ENCODE measurements at regions not wholly inside any gene's neighbourhood (a gene's known extent, or its start where the extent isn't known, plus 50 kb on each side); places are given as distances from the start of the nearest gene placed in this dataset.
A peak's percentile ranks its signal among the peaks of the same experiment; 100 is the strongest.

- H3K27me3 ChIP-seq (ENCODE audit: control insufficient read depth, insufficient read depth, low read length): peaks cover 12% of the 10 kb centered on the region
Observed at GRCh38 chr7:67758551-67758950, 761.9 kb downstream of the TYW1 start.

GRCh38 chr7:67760971-67761370 lies 764.3 kb downstream of the TYW1 start:
- Histone ChIP-seq H3K4me3 (ENCODE audit: low read depth, low read length) (no peak overlapping the region), H3K36me3 (ENCODE audit: control insufficient read depth, insufficient read depth, low read length) (no peaks in the 10 kb centered on the region), H3K9me3 (ENCODE audit: control insufficient read depth, insufficient read depth, low read length) (no peaks in the 10 kb centered on the region), H3K27ac (ENCODE audit: low read depth, low read length) (no peak overlapping the region), H3K4me1 (ENCODE audit: control insufficient read depth, insufficient read depth, low read length) (peaks cover 4% of the 10 kb centered on the region), H3K27me3 (ENCODE audit: control insufficient read depth, insufficient read depth, low read length) (peaks cover 14% of the 10 kb centered on the region)
- no peak for DNase-seq (ENCODE audit: low read depth in 4 of 6, low spot score in 6 of 6)
- no CpG with 5 or more reads among the region's 1 CpG for WGBS (ENCODE audit: insufficient coverage)

More at GRCh38 chr7:67758551-67758950, 761.9 kb downstream of the TYW1 start:
- Histone ChIP-seq H3K4me3 (ENCODE audit: low read depth, low read length) (no peak overlapping the region), H3K9me3 (ENCODE audit: control insufficient read depth, insufficient read depth, low read length) (no peaks in the 10 kb centered on the region), H3K27ac (ENCODE audit: low read depth, low read length) (no peak overlapping the region), H3K36me3 (ENCODE audit: control insufficient read depth, insufficient read depth, low read length) (no peaks in the 10 kb centered on the region), H3K4me1 (ENCODE audit: control insufficient read depth, insufficient read depth, low read length) (no peaks in the 10 kb centered on the region)
- WGBS (ENCODE audit: insufficient coverage): 61% methylated on average over 2 of the region's 3 CpGs
- DNase-seq (ENCODE audit: low read depth in 4 of 6, low spot score in 6 of 6): peak in 1 of 6 donors; percentile 38

- Histone ChIP-seq H3K9me3 (ENCODE audit: control insufficient read depth, insufficient read depth, low read length) (no peaks in the 10 kb centered on the region), H3K27me3 (ENCODE audit: control insufficient read depth, insufficient read depth, low read length) (peaks cover 14% of the 10 kb centered on the region), H3K36me3 (ENCODE audit: control insufficient read depth, insufficient read depth, low read length) (no peaks in the 10 kb centered on the region), H3K4me3 (ENCODE audit: low read depth, low read length) (no peak overlapping the region), H3K4me1 (ENCODE audit: control insufficient read depth, insufficient read depth, low read length) (peaks cover 4% of the 10 kb centered on the region), H3K27ac (ENCODE audit: low read depth, low read length) (no peak overlapping the region)
- peak in 1 of 6 donors; percentile 55 for DNase-seq (ENCODE audit: low read depth in 4 of 6, low spot score in 6 of 6)
- WGBS (ENCODE audit: insufficient coverage): no CpG with 5 or more reads among the region's 4 CpGs
Observed at GRCh38 chr7:67762516-67762915, 765.9 kb downstream of the TYW1 start.

- peak in 2 of 6 donors; percentile 28 to 65 for DNase-seq (ENCODE audit: low read depth in 4 of 6, low spot score in 6 of 6)
- H3K27ac ChIP-seq (ENCODE audit: low read depth, low read length): no peak overlapping the region
- peaks cover 4% of the 10 kb centered on the region for H3K4me1 ChIP-seq (ENCODE audit: control insufficient read depth, insufficient read depth, low read length)
- WGBS (ENCODE audit: insufficient coverage): no CpG with 5 or more reads among the region's 4 CpGs
- H3K9me3 ChIP-seq (ENCODE audit: control insufficient read depth, insufficient read depth, low read length): no peaks in the 10 kb centered on the region
- no peaks in the 10 kb centered on the region for H3K36me3 ChIP-seq (ENCODE audit: control insufficient read depth, insufficient read depth, low read length)
- peaks cover 14% of the 10 kb centered on the region for H3K27me3 ChIP-seq (ENCODE audit: control insufficient read depth, insufficient read depth, low read length)
- no peak overlapping the region for H3K4me3 ChIP-seq (ENCODE audit: low read depth, low read length)
Observed at GRCh38 chr7:67764289-67764688, 767.7 kb downstream of the TYW1 start.

GRCh38 chr7:67765481-67766175 lies 769.0 kb downstream of the TYW1 start:
- no peaks in the 10 kb centered on the region for H3K9me3 ChIP-seq (ENCODE audit: control insufficient read depth, insufficient read depth, low read length)
- no peak overlapping the region for H3K4me3 ChIP-seq (ENCODE audit: low read depth, low read length)
- WGBS (ENCODE audit: insufficient coverage): 93% methylated on average over 2 of the region's 6 CpGs
- peaks cover 4% of the 10 kb centered on the region for H3K4me1 ChIP-seq (ENCODE audit: control insufficient read depth, insufficient read depth, low read length)
- no peak overlapping the region for H3K27ac ChIP-seq (ENCODE audit: low read depth, low read length)
- no peaks in the 10 kb centered on the region for H3K36me3 ChIP-seq (ENCODE audit: control insufficient read depth, insufficient read depth, low read length)
- peak in 1 of 6 donors; percentile 30 for DNase-seq (ENCODE audit: low read depth in 4 of 6, low spot score in 6 of 6)
- H3K27me3 ChIP-seq (ENCODE audit: control insufficient read depth, insufficient read depth, low read length): peaks cover 14% of the 10 kb centered on the region

- no peaks in the 10 kb centered on the region for H3K36me3 ChIP-seq (ENCODE audit: control insufficient read depth, insufficient read depth, low read length)
- DNase-seq (ENCODE audit: low read depth in 4 of 6, low spot score in 6 of 6): peak in 2 of 6 donors; percentile 47 to 88
- peaks cover 8% of the 10 kb centered on the region for H3K4me1 ChIP-seq (ENCODE audit: control insufficient read depth, insufficient read depth, low read length)
- no peak overlapping the region for H3K4me3 ChIP-seq (ENCODE audit: low read depth, low read length)
- H3K27me3 ChIP-seq (ENCODE audit: control insufficient read depth, insufficient read depth, low read length): peaks cover 13% of the 10 kb centered on the region
- no peaks in the 10 kb centered on the region for H3K9me3 ChIP-seq (ENCODE audit: control insufficient read depth, insufficient read depth, low read length)
- 76% methylated on average over 4 of the region's 4 CpGs for WGBS (ENCODE audit: insufficient coverage)
- H3K27ac ChIP-seq (ENCODE audit: low read depth, low read length): no peak overlapping the region
Observed at GRCh38 chr7:67766906-67767410, 770.3 kb downstream of the TYW1 start.

- 83% methylated on average over 15 of the region's 15 CpGs for WGBS (ENCODE audit: insufficient coverage)
- no peaks in the 10 kb centered on the region for H3K27me3 ChIP-seq (ENCODE audit: control insufficient read depth, insufficient read depth, low read length)
- H3K4me1 ChIP-seq (ENCODE audit: control insufficient read depth, insufficient read depth, low read length): peaks cover 8% of the 10 kb centered on the region
- H3K4me3 ChIP-seq (ENCODE audit: low read depth, low read length): no peak overlapping the region
- no peaks in the 10 kb centered on the region for H3K36me3 ChIP-seq (ENCODE audit: control insufficient read depth, insufficient read depth, low read length)
- H3K9me3 ChIP-seq (ENCODE audit: control insufficient read depth, insufficient read depth, low read length): no peaks in the 10 kb centered on the region
- H3K27ac ChIP-seq (ENCODE audit: low read depth, low read length): no peak overlapping the region
- peak in 2 of 6 donors; percentile 33 to 53 for DNase-seq (ENCODE audit: low read depth in 4 of 6, low spot score in 6 of 6)
Observed at GRCh38 chr7:67771846-67772605, 775.4 kb downstream of the TYW1 start.

- 48% methylated on average over 6 of the region's 6 CpGs for WGBS (ENCODE audit: insufficient coverage)
- Histone ChIP-seq H3K36me3 (ENCODE audit: control insufficient read depth, insufficient read depth, low read length) (no peaks in the 10 kb centered on the region), H3K9me3 (ENCODE audit: control insufficient read depth, insufficient read depth, low read length) (no peaks in the 10 kb centered on the region), H3K27me3 (ENCODE audit: control insufficient read depth, insufficient read depth, low read length) (no peaks in the 10 kb centered on the region), H3K4me3 (ENCODE audit: low read depth, low read length) (no peak overlapping the region), H3K27ac (ENCODE audit: low read depth, low read length) (no peak overlapping the region), H3K4me1 (ENCODE audit: control insufficient read depth, insufficient read depth, low read length) (peaks cover 8% of the 10 kb centered on the region)
- peak in 1 of 6 donors; percentile 43 for DNase-seq (ENCODE audit: low read depth in 4 of 6, low spot score in 6 of 6)
Observed at GRCh38 chr7:67773081-67773480, 776.4 kb downstream of the TYW1 start.

- peaks cover 2% of the 10 kb centered on the region for H3K4me1 ChIP-seq (ENCODE audit: control insufficient read depth, insufficient read depth, low read length)
- no peak for DNase-seq (ENCODE audit: low read depth in 4 of 6, low spot score in 6 of 6)
- no peaks in the 10 kb centered on the region for H3K9me3 ChIP-seq (ENCODE audit: control insufficient read depth, insufficient read depth, low read length)
- no peak overlapping the region for H3K27ac ChIP-seq (ENCODE audit: low read depth, low read length)
- no peak overlapping the region for H3K4me3 ChIP-seq (ENCODE audit: low read depth, low read length)
- no peaks in the 10 kb centered on the region for H3K36me3 ChIP-seq (ENCODE audit: control insufficient read depth, insufficient read depth, low read length)
- no CpG with 5 or more reads among the region's 3 CpGs for WGBS (ENCODE audit: insufficient coverage)
- H3K27me3 ChIP-seq (ENCODE audit: control insufficient read depth, insufficient read depth, low read length): no peaks in the 10 kb centered on the region
Observed at GRCh38 chr7:67777119-67777518, 780.5 kb downstream of the TYW1 start.

Measured in spinal cord (tissue), 9 donors.